Osteoblast (primary cell): ENCODE measurements at regions not wholly inside any gene's neighbourhood (a gene's known extent, or its start where the extent isn't known, plus 50 kb on each side); places are given as distances from the start of the nearest gene placed in this dataset.

Source experiments
- DNase-seq: peaks from one replicate; pipeline ENCODE4 v3.0.0; 2011; ENCODE audit warnings: low spot score, mixed read lengths; ENCODE audit not compliant: insufficient read length; ENCODE audit errors: missing footprints
- H2AFZ ChIP-seq: 2 replicates; pipeline ENCODE4 v1.6.0; 2011; ENCODE audit warnings: mild to moderate bottlenecking, low read length
- H3K27ac ChIP-seq: 2 replicates; pipeline ENCODE4 v1.5.1; 2011; ENCODE audit warnings: mild to moderate bottlenecking, low read depth, low read length, moderate library complexity
- H3K27me3 ChIP-seq: 2 replicates; pipeline ENCODE4 v1.6.0; 2012; ENCODE audit warnings: mild to moderate bottlenecking, control low read depth, inconsistent platforms, low read length, moderate library complexity; ENCODE audit not compliant: insufficient read depth
- H3K36me3 ChIP-seq: 2 replicates; pipeline ENCODE4 v1.5.1; 2011; ENCODE audit warnings: mild to moderate bottlenecking, low read length, control low read depth, moderate library complexity; ENCODE audit not compliant: insufficient read depth
- H3K4me1 ChIP-seq: 2 replicates; pipeline ENCODE4 v1.5.1; 2011; ENCODE audit warnings: mild to moderate bottlenecking, low read length, control low read depth, moderate library complexity; ENCODE audit not compliant: insufficient read depth
- H3K4me2 ChIP-seq: 2 replicates; pipeline ENCODE4 v1.6.0; 2011; ENCODE audit warnings: mild to moderate bottlenecking, low read length; ENCODE audit not compliant: insufficient read depth
- H3K4me3 ChIP-seq: fragments of 200-600 bp; sonication (generic); 3 replicates; pipeline ENCODE4 v1.5.1; 2012; ENCODE audit warnings: mild to moderate bottlenecking, low read length, inconsistent platforms; ENCODE audit not compliant: insufficient read depth
- H3K79me2 ChIP-seq: 2 replicates; pipeline ENCODE4 v1.6.0; 2012; ENCODE audit warnings: mild to moderate bottlenecking, low read length, control low read depth, inconsistent platforms; ENCODE audit not compliant: insufficient read depth
- H3K9me3 ChIP-seq: 2 replicates; pipeline ENCODE4 v1.5.1; 2011; ENCODE audit warnings: low read depth, low read length, control low read depth
- H4K20me1 ChIP-seq: 2 replicates; pipeline ENCODE4 v1.6.0; 2012; ENCODE audit warnings: mild to moderate bottlenecking, low read length, control low read depth; ENCODE audit not compliant: insufficient read depth
- CTCF ChIP-seq: IDR thresholded peaks from 2 replicates; pipeline ENCODE4 v1.5.1; 2011; ENCODE audit warnings: mild to moderate bottlenecking, low read depth, low read length, moderate library complexity; ENCODE audit errors: extremely low read depth

- no peaks in the 10 kb centered on the region for H3K4me1 ChIP-seq
- H3K4me2 ChIP-seq: no peak overlapping the region
- TF ChIP-seq CTCF: no peak
- H3K9me3 ChIP-seq: no peaks in the 10 kb centered on the region
- H2AFZ ChIP-seq: no peak overlapping the region
- no peaks in the 10 kb centered on the region for H3K79me2 ChIP-seq
- DNase-seq: no peak
- no peaks in the 10 kb centered on the region for H3K36me3 ChIP-seq
- H3K27me3 ChIP-seq: peaks cover 8% of the 10 kb centered on the region
- H4K20me1 ChIP-seq: no peaks in the 10 kb centered on the region
- H3K4me3 ChIP-seq: no peak overlapping the region
- no peak overlapping the region for H3K27ac ChIP-seq
Observed at GRCh38 chr2:238695538-238695937, 152.3 kb upstream of the TWIST2 start.

- Histone ChIP-seq H3K4me3 (no peak overlapping the region), H2AFZ (no peak overlapping the region), H3K4me1 (no peaks in the 10 kb centered on the region), H3K27ac (no peak overlapping the region), H3K9me3 (no peaks in the 10 kb centered on the region), H4K20me1 (no peaks in the 10 kb centered on the region), H3K36me3 (no peaks in the 10 kb centered on the region), H3K4me2 (no peak overlapping the region), H3K79me2 (no peaks in the 10 kb centered on the region), H3K27me3 (peaks cover 8% of the 10 kb centered on the region)
- no peak for DNase-seq
- TF ChIP-seq CTCF: no peak
Observed at GRCh38 chr2:238696331-238696730, 151.6 kb upstream of the TWIST2 start.

- DNase-seq: no peak
- TF ChIP-seq CTCF: no peak
- peaks cover 8% of the 10 kb centered on the region for H3K27me3 ChIP-seq
Observed at GRCh38 chr2:238696786-238697185, 151.1 kb upstream of the TWIST2 start.

GRCh38 chr2:238697193-238698071, 150.5 kb upstream of the TWIST2 start:
- H2AFZ ChIP-seq: no peak overlapping the region
- H3K27me3 ChIP-seq: peaks cover 8% of the 10 kb centered on the region
- no peaks in the 10 kb centered on the region for H3K36me3 ChIP-seq
- H3K4me2 ChIP-seq: no peak overlapping the region
- H3K4me3 ChIP-seq: no peak overlapping the region
- H3K4me1 ChIP-seq: no peaks in the 10 kb centered on the region
- no peak for TF ChIP-seq CTCF
- H4K20me1 ChIP-seq: no peaks in the 10 kb centered on the region
- no peaks in the 10 kb centered on the region for H3K9me3 ChIP-seq
- H3K27ac ChIP-seq: no peak overlapping the region
- no peaks in the 10 kb centered on the region for H3K79me2 ChIP-seq
- no peak for DNase-seq

More at GRCh38 chr2:238696786-238697185, 151.1 kb upstream of the TWIST2 start:
- Histone ChIP-seq H3K36me3 (no peaks in the 10 kb centered on the region), H3K9me3 (no peaks in the 10 kb centered on the region), H2AFZ (no peak overlapping the region), H3K27ac (no peak overlapping the region), H3K4me2 (no peak overlapping the region), H3K4me3 (no peak overlapping the region), H3K4me1 (no peaks in the 10 kb centered on the region), H3K79me2 (no peaks in the 10 kb centered on the region), H4K20me1 (no peaks in the 10 kb centered on the region)
